ENCODE measurements at regions not wholly inside any gene's neighbourhood (a gene's known extent, or its start where the extent isn't known, plus 50 kb on each side); places are given as distances from the start of the nearest gene placed in this dataset.

DNA sequence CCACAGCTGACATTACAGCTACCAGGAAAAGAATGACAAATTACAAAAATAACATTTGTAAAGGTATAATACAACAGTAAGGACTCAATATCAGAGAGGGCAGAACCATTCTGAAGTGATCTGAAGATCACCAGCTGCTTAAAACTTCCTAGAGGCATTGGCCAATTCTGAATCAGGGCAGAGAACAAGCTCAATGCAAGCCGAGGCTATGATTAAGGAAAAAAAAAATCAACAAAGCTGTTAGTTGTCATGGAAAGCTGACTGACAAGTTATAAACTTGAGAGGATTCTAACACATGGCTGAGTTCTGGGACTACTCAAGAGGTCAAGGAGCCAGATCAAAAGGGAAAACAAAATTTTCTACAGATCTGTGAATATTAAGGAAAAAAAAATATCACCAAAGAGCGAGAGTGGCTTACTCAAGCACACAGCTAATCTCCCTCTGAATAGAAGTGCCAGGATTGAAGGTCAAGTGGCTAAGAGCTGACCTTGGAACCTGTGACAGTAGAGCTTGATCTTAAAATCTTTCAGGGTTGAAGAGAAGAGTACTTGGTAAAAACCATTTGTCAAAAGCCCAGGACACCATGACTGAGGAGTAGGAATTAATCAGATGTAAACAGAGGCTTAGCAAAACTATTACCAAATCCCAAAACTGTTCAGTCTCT, 383.4 kb downstream of the USP25 start:
- peaks cover 9% of the 10 kb centered on the region; the same call in 1 of the 3 replicates for H3K9me3 Mint-ChIP-seq
- H3K27ac Mint-ChIP-seq: peak overlapping the region; percentile 19; the same call in 1 of the 2 replicates
- peaks cover 4% of the 10 kb centered on the region; the same call in 2 of the 3 replicates for H3K36me3 Mint-ChIP-seq (ENCODE audit: low read depth)

More for the DNA sequence above, 383.4 kb downstream of the USP25 start:
- TF ChIP-seq JUNB (IDR thresholded peaks at IDR 0.05; ENCODE audit: unreplicated experiment): no peak
- TF ChIP-seq EZH2 (IDR thresholded peaks at IDR 0.05; ENCODE audit: low read depth, unreplicated experiment): no peak
- no peak for TF ChIP-seq ZNF114 (CRISPR knock-in tag; IDR thresholded peaks at IDR 0.05)
- no peak for TF ChIP-seq ZNF331 (CRISPR knock-in tag; IDR thresholded peaks at IDR 0.05; ENCODE audit: low read depth)
- TF ChIP-seq CREB1 (CRISPR knock-in tag; IDR thresholded peaks at IDR 0.05; ENCODE audit: low read depth): no peak
- TF ChIP-seq EZH2phosphoT487 (IDR thresholded peaks at IDR 0.05; ENCODE audit: unreplicated experiment): no peak
- TF ChIP-seq, protein P1, sequence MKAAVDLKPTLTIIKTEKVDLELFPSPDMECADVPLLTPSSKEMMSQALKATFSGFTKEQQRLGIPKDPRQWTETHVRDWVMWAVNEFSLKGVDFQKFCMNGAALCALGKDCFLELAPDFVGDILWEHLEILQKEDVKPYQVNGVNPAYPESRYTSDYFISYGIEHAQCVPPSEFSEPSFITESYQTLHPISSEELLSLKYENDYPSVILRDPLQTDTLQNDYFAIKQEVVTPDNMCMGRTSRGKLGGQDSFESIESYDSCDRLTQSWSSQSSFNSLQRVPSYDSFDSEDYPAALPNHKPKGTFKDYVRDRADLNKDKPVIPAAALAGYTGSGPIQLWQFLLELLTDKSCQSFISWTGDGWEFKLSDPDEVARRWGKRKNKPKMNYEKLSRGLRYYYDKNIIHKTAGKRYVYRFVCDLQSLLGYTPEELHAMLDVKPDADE (IDR thresholded peaks at IDR 0.05): no peak
- TF ChIP-seq, protein P2, sequence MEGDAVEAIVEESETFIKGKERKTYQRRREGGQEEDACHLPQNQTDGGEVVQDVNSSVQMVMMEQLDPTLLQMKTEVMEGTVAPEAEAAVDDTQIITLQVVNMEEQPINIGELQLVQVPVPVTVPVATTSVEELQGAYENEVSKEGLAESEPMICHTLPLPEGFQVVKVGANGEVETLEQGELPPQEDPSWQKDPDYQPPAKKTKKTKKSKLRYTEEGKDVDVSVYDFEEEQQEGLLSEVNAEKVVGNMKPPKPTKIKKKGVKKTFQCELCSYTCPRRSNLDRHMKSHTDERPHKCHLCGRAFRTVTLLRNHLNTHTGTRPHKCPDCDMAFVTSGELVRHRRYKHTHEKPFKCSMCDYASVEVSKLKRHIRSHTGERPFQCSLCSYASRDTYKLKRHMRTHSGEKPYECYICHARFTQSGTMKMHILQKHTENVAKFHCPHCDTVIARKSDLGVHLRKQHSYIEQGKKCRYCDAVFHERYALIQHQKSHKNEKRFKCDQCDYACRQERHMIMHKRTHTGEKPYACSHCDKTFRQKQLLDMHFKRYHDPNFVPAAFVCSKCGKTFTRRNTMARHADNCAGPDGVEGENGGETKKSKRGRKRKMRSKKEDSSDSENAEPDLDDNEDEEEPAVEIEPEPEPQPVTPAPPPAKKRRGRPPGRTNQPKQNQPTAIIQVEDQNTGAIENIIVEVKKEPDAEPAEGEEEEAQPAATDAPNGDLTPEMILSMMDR (conservative IDR thresholded peaks at IDR 0.05; ENCODE audit: low read depth in 2 of 2): no peak
- TF ChIP-seq, protein P3, sequence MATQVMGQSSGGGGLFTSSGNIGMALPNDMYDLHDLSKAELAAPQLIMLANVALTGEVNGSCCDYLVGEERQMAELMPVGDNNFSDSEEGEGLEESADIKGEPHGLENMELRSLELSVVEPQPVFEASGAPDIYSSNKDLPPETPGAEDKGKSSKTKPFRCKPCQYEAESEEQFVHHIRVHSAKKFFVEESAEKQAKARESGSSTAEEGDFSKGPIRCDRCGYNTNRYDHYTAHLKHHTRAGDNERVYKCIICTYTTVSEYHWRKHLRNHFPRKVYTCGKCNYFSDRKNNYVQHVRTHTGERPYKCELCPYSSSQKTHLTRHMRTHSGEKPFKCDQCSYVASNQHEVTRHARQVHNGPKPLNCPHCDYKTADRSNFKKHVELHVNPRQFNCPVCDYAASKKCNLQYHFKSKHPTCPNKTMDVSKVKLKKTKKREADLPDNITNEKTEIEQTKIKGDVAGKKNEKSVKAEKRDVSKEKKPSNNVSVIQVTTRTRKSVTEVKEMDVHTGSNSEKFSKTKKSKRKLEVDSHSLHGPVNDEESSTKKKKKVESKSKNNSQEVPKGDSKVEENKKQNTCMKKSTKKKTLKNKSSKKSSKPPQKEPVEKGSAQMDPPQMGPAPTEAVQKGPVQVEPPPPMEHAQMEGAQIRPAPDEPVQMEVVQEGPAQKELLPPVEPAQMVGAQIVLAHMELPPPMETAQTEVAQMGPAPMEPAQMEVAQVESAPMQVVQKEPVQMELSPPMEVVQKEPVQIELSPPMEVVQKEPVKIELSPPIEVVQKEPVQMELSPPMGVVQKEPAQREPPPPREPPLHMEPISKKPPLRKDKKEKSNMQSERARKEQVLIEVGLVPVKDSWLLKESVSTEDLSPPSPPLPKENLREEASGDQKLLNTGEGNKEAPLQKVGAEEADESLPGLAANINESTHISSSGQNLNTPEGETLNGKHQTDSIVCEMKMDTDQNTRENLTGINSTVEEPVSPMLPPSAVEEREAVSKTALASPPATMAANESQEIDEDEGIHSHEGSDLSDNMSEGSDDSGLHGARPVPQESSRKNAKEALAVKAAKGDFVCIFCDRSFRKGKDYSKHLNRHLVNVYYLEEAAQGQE (IDR thresholded peaks at IDR 0.05; ENCODE audit: unreplicated experiment): no peak
- TF ChIP-seq STAT1 (IDR thresholded peaks at IDR 0.05; ENCODE audit: unreplicated experiment): no peak
- TF ChIP-seq, protein P4, sequence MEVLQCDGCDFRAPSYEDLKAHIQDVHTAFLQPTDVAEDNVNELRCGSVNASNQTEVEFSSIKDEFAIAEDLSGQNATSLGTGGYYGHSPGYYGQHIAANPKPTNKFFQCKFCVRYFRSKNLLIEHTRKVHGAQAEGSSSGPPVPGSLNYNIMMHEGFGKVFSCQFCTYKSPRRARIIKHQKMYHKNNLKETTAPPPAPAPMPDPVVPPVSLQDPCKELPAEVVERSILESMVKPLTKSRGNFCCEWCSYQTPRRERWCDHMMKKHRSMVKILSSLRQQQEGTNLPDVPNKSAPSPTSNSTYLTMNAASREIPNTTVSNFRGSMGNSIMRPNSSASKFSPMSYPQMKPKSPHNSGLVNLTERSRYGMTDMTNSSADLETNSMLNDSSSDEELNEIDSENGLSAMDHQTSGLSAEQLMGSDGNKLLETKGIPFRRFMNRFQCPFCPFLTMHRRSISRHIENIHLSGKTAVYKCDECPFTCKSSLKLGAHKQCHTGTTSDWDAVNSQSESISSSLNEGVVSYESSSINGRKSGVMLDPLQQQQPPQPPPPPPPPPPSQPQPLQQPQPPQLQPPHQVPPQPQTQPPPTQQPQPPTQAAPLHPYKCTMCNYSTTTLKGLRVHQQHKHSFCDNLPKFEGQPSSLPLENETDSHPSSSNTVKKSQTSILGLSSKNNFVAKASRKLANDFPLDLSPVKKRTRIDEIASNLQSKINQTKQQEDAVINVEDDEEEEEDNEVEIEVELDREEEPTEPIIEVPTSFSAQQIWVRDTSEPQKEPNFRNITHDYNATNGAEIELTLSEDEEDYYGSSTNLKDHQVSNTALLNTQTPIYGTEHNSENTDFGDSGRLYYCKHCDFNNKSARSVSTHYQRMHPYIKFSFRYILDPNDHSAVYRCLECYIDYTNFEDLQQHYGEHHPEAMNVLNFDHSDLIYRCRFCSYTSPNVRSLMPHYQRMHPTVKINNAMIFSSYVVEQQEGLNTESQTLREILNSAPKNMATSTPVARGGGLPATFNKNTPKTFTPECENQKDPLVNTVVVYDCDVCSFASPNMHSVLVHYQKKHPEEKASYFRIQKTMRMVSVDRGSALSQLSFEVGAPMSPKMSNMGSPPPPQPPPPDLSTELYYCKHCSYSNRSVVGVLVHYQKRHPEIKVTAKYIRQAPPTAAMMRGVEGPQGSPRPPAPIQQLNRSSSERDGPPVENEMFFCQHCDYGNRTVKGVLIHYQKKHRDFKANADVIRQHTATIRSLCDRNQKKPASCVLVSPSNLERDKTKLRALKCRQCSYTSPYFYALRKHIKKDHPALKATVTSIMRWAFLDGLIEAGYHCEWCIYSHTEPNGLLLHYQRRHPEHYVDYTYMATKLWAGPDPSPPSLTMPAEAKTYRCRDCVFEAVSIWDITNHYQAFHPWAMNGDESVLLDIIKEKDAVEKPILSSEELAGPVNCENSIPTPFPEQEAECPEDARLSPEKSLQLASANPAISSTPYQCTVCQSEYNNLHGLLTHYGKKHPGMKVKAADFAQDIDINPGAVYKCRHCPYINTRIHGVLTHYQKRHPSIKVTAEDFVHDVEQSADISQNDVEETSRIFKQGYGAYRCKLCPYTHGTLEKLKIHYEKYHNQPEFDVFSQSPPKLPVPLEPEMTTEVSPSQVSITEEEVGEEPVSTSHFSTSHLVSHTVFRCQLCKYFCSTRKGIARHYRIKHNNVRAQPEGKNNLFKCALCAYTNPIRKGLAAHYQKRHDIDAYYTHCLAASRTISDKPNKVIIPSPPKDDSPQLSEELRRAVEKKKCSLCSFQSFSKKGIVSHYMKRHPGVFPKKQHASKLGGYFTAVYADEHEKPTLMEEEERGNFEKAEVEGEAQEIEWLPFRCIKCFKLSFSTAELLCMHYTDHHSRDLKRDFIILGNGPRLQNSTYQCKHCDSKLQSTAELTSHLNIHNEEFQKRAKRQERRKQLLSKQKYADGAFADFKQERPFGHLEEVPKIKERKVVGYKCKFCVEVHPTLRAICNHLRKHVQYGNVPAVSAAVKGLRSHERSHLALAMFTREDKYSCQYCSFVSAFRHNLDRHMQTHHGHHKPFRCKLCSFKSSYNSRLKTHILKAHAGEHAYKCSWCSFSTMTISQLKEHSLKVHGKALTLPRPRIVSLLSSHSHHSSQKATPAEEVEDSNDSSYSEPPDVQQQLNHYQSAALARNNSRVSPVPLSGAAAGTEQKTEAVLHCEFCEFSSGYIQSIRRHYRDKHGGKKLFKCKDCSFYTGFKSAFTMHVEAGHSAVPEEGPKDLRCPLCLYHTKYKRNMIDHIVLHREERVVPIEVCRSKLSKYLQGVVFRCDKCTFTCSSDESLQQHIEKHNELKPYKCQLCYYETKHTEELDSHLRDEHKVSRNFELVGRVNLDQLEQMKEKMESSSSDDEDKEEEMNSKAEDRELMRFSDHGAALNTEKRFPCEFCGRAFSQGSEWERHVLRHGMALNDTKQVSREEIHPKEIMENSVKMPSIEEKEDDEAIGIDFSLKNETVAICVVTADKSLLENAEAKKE (CRISPR knock-in tag; IDR thresholded peaks at IDR 0.05): no peak
- TF ChIP-seq POLR2AphosphoS5 (IDR thresholded peaks at IDR 0.05; ENCODE audit: low read depth): no peak
- no peak for TF ChIP-seq NANOG (IDR thresholded peaks at IDR 0.05; ENCODE audit: borderline replicate concordance)
- H3K27me3 Mint-ChIP-seq (ENCODE audit: insufficient read depth, low read depth, poor library complexity): no peaks in the 10 kb centered on the region
- H3K27ac ChIP-seq (ENCODE audit: low read depth): no peak overlapping the region
- ATAC-seq: no peak
- no peaks in the 10 kb centered on the region for H3K36me3 ChIP-seq (ENCODE audit: insufficient read depth)
- H3K9me2 ChIP-seq (ENCODE audit: insufficient read depth): no peaks in the 10 kb centered on the region
- no peaks in the 10 kb centered on the region for H3F3A ChIP-seq (replicated peaks; ENCODE audit: low read depth)
- H3K4me2 ChIP-seq: no peak overlapping the region
- no peaks in the 10 kb centered on the region for H3K27me3 ChIP-seq (ENCODE audit: insufficient read depth)
- H3K4me3 ChIP-seq: no peak overlapping the region
- H3K4me1 Mint-ChIP-seq: peaks cover 10% of the 10 kb centered on the region; the same call in 2 of the 3 replicates
- no peaks in the 10 kb centered on the region for H3K79me2 ChIP-seq (replicated peaks; ENCODE audit: insufficient read depth)
- H3K4me1 ChIP-seq (ENCODE audit: insufficient read depth): no peaks in the 10 kb centered on the region
- H3K4me3 Mint-ChIP-seq: no peak overlapping the region
- no peak for DNase-seq (ENCODE audit: low spot score)
- no peak overlapping the region for H2AFZ ChIP-seq
- H4K20me1 ChIP-seq (replicated peaks; ENCODE audit: insufficient read depth): no peaks in the 10 kb centered on the region

Measured in GM23338 (cell line).